Mammary epithelial cell (primary cell): ENCODE measurements at regions not wholly inside any gene's neighbourhood (a gene's known extent, or its start where the extent isn't known, plus 50 kb on each side); places are given as distances from the start of the nearest gene placed in this dataset.

Source experiments
- EZH2 ChIP-seq: IDR thresholded peaks from 2 replicates; pipeline ENCODE4 v1.6.1; 2012; ENCODE audit warnings: low read length, inconsistent platforms, borderline replicate concordance
- TF ChIP-seq, protein P1 (sequence below), 2 donors: IDR thresholded peaks in 1 of 2; conservative IDR thresholded peaks in 1 of 2; 2 replicates each; pipeline ENCODE4 v1.5.1; 2011 to 2012; ENCODE audit warnings: inconsistent platforms in 2 of 2, low read length in 2 of 2, mild to moderate bottlenecking in 2 of 2, control low read depth in 1 of 2, low read depth in 1 of 2; ENCODE audit not compliant: insufficient read depth in 1 of 2; ENCODE audit errors: extremely low read depth in 1 of 2

DNA sequence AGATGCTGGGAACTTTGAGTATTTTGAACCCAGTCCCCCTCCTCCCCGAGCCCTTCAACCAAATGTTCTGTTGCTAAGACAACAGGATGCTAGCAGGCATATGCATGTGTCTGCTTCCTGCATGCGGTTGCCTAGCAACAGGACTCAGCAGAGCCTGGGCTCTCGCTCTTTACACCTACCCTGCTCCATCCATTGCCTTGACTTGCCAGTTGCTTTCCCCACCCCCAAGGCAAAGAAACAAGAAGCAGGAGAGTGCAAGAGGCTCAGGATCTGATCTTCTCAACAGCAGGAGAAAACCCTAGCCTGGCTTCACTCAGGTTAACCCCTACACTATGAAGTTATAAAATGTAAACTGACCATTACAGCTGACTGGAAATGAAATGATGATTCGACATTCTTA is 393.0 kb downstream of the IGSF11 start:
- TF ChIP-seq, protein P1, sequence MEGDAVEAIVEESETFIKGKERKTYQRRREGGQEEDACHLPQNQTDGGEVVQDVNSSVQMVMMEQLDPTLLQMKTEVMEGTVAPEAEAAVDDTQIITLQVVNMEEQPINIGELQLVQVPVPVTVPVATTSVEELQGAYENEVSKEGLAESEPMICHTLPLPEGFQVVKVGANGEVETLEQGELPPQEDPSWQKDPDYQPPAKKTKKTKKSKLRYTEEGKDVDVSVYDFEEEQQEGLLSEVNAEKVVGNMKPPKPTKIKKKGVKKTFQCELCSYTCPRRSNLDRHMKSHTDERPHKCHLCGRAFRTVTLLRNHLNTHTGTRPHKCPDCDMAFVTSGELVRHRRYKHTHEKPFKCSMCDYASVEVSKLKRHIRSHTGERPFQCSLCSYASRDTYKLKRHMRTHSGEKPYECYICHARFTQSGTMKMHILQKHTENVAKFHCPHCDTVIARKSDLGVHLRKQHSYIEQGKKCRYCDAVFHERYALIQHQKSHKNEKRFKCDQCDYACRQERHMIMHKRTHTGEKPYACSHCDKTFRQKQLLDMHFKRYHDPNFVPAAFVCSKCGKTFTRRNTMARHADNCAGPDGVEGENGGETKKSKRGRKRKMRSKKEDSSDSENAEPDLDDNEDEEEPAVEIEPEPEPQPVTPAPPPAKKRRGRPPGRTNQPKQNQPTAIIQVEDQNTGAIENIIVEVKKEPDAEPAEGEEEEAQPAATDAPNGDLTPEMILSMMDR (conservative IDR thresholded peaks at IDR 0.05 in 1 of 2, IDR thresholded peaks at IDR 0.05 in 1 of 2; ENCODE audit: extremely low read depth in 1 of 2, insufficient read depth in 1 of 2, low read depth in 1 of 2, low read length in 2 of 2) = no peak
- no peak for TF ChIP-seq EZH2
